Dendritic cell treated with granulocyte-macrophage colony-stimulating factor and Interleukin-4, amounts not matched to agents 40 ng/mL and 50 ng/mL, for 4 days (primary cell): ENCODE measurements at regions not wholly inside any gene's neighbourhood (a gene's known extent, or its start where the extent isn't known, plus 50 kb on each side); places are given as distances from the start of the nearest gene placed in this dataset.

Source experiments
- H3K27ac Mint-ChIP-seq: one replicate; pipeline ENCODE4 v1.8.0; 2022; ENCODE audit warnings: mild to moderate bottlenecking, mixed read lengths
- H3K27me3 Mint-ChIP-seq: one replicate; pipeline ENCODE4 v1.8.0; 2022; ENCODE audit warnings: mild to moderate bottlenecking, mixed read lengths
- H3K36me3 Mint-ChIP-seq: one replicate; pipeline ENCODE4 v1.8.0; 2022; ENCODE audit warnings: low read depth, mixed read lengths
- H3K4me1 Mint-ChIP-seq: one replicate; pipeline ENCODE4 v1.8.0; 2022; ENCODE audit warnings: low read depth, mixed read lengths
- H3K4me3 Mint-ChIP-seq: one replicate; pipeline ENCODE4 v1.8.0; 2022; ENCODE audit warnings: mild to moderate bottlenecking, moderate library complexity, mixed read lengths
- H3K9me3 Mint-ChIP-seq: one replicate; pipeline ENCODE4 v1.8.0; 2022; ENCODE audit warnings: mixed read lengths
- intact Hi-C: fragments of 100-400 bp; cut with micrococcal nuclease; formaldehyde crosslinking; loops from one replicate; pipeline ENCODE4 v1.15.0; 2022

DNA sequence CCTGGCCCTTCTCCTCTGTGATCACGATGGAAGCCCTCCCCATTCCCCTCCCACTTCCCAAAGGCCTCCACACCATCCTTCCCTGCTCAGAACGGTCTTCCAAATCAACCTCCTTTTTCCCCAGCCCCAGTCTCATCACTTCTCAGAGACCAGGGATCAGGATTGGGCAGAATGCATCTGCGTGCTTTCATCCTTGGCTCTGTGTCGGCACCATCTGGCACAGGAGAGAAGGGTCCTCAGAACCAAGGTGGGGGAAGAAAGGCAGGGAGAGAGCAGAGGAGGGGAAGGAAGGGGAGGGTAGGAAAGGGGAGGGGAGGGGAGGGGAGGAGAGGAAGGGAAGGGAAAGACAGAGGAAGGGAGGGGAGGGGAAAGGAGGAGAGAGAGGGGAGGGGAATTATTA lies 52.4 kb upstream of the FICD start:
- H3K27ac Mint-ChIP-seq = no peak overlapping the region
- H3K36me3 Mint-ChIP-seq = no peaks in the 10 kb centered on the region
- no peaks in the 10 kb centered on the region for H3K9me3 Mint-ChIP-seq
- H3K27me3 Mint-ChIP-seq = peaks cover 17% of the 10 kb centered on the region
- H3K4me1 Mint-ChIP-seq = no peaks in the 10 kb centered on the region
- H3K4me3 Mint-ChIP-seq = no peak overlapping the region
- intact Hi-C loops = no loop called here

DNA sequence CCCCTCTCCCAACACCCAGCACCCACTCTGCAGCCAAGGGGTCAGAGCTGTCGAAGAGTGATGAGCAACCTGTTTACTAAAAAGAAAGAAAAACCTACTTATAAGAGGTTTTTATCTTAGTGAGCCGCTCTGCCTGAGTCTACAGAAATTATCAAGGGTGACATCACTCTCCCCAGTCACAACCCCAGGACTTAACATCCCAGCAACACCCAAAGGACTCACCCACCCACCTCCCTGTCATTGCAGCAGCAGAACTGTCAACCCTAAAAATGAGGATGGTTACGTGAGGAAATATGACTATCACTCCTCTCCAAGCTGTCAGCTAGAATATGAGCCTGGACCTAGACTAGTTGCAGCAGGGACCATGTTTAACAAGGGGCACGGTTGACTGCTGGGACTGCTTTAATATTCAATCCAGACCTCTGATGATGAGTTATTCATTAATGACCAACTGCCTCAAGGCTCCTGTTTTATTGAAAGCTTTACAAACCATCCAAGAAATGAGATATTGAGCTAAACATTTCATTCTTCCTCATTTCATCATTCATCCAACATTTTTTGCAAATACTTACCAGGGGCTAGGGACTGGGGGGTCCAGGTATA lies 53.9 kb upstream of the FICD start:
- no peaks in the 10 kb centered on the region for H3K9me3 Mint-ChIP-seq
- peaks cover 17% of the 10 kb centered on the region for H3K27me3 Mint-ChIP-seq
- H3K27ac Mint-ChIP-seq = no peak overlapping the region
- H3K36me3 Mint-ChIP-seq = no peaks in the 10 kb centered on the region
- peaks cover 9% of the 10 kb centered on the region for H3K4me1 Mint-ChIP-seq
- intact Hi-C loops = no loop called here
- H3K4me3 Mint-ChIP-seq = no peak overlapping the region

DNA sequence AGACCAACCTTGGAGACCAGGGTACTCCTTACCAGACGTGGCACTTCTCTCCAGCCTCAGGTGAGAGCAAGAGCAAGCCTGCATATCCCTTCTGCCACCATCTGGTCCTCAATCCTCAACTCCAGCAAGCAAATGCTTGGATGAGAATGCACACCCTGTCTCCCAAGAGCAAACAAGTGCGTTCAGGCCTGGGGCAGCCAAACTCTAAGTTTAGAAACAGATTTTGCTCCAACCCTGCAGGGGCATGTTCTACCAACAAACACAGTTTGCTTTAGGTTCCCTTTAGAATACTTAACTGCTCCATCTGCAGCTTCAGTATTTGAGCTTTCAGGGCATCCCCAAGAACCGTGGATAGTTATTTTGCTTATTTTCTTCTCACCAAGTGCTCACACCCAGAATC lies 55.9 kb upstream of the FICD start:
- no peak overlapping the region for H3K4me3 Mint-ChIP-seq
- H3K27me3 Mint-ChIP-seq = peaks cover 25% of the 10 kb centered on the region
- intact Hi-C loops = loop anchor here (5.0 kb wide), 4 partner anchors 122 to 467 kb away; partner anchors contain the start of gene CMKLR1
- peaks cover 23% of the 10 kb centered on the region for H3K4me1 Mint-ChIP-seq
- H3K27ac Mint-ChIP-seq = no peak overlapping the region
- H3K36me3 Mint-ChIP-seq = no peaks in the 10 kb centered on the region
- no peaks in the 10 kb centered on the region for H3K9me3 Mint-ChIP-seq

GRCh38 chr12:108457734-108458361 lies 57.2 kb upstream of the FICD start:
- peaks cover 23% of the 10 kb centered on the region for H3K4me1 Mint-ChIP-seq
- H3K27ac Mint-ChIP-seq = no peak overlapping the region
- H3K4me3 Mint-ChIP-seq = no peak overlapping the region
- H3K36me3 Mint-ChIP-seq = no peaks in the 10 kb centered on the region
- intact Hi-C loops = loop anchor here (1.0 to 5.0 kb wide), 5 partner anchors 121 to 466 kb away; partner anchors contain the start of gene CMKLR1
- H3K9me3 Mint-ChIP-seq = no peaks in the 10 kb centered on the region
- H3K27me3 Mint-ChIP-seq = peaks cover 30% of the 10 kb centered on the region

DNA sequence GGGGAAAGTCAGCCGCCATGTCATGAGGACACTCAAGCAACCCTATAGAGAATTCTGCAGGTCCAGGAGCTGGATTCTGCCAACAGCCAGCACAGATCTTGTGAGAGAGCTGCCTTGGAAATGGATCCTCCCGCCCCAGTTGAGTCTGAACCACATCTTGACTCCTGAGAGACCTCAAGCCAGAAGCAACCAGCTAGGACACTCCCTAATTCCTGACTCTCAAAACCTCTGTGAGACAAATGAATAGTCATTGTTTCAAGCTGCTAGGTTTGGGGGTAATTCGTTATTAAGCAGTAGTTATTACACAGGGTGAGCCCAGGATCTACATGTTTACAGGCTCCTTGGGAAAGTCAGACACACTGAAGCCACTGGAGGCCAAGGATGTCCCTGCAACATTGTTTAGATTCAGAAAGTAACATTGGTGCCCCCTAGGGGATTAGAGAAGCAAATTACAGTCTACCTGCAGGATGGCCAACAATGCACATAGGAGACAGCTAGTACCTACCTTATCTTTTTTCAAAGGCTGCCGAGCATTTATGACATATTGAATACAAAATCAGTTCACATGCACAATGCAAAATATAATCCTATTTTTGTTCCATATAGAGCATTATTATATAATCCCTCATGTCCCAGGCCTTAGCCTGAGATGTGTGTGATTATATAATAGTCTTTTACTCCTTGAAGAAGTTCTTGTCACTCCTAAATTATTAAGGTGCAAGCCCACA lies 57.9 kb upstream of the FICD start:
- H3K27ac Mint-ChIP-seq = peak overlapping the region; percentile 76
- peaks cover 23% of the 10 kb centered on the region for H3K4me1 Mint-ChIP-seq
- H3K36me3 Mint-ChIP-seq = no peaks in the 10 kb centered on the region
- intact Hi-C loops = loop anchor here (1.0 to 5.0 kb wide), 5 partner anchors 120 to 465 kb away; partner anchors contain the start of gene CMKLR1
- H3K4me3 Mint-ChIP-seq = no peak overlapping the region
- peaks cover 29% of the 10 kb centered on the region for H3K27me3 Mint-ChIP-seq
- no peaks in the 10 kb centered on the region for H3K9me3 Mint-ChIP-seq

DNA sequence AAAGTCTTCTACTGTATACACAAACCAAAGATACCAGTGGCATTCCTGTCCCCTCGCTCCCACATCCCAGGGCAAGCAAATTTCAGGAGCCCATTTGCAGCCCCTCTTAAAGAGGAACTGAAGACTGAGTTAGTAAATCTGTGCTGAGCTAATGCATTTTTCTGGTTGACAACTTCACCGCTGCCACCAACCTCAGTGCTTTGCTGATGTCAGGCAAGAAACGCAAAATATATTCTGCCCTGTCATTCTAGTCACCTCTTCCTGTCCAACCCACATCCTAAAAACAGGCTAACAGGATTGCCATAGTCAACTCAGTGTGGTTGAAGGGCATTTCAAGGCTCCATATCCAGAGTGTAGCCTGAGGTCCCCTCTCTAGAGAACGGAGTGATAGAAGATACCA lies 59.4 kb upstream of the FICD start:
- Mint-ChIP-seq H3K27ac (peak overlapping the region; percentile 76), H3K4me1 (peaks cover 23% of the 10 kb centered on the region), H3K4me3 (no peak overlapping the region), H3K36me3 (no peaks in the 10 kb centered on the region), H3K27me3 (peaks cover 37% of the 10 kb centered on the region), H3K9me3 (no peaks in the 10 kb centered on the region)
- intact Hi-C loops = loop anchor here (5.0 kb wide), 4 partner anchors 118 to 463 kb away; partner anchors contain the start of gene CMKLR1

DNA sequence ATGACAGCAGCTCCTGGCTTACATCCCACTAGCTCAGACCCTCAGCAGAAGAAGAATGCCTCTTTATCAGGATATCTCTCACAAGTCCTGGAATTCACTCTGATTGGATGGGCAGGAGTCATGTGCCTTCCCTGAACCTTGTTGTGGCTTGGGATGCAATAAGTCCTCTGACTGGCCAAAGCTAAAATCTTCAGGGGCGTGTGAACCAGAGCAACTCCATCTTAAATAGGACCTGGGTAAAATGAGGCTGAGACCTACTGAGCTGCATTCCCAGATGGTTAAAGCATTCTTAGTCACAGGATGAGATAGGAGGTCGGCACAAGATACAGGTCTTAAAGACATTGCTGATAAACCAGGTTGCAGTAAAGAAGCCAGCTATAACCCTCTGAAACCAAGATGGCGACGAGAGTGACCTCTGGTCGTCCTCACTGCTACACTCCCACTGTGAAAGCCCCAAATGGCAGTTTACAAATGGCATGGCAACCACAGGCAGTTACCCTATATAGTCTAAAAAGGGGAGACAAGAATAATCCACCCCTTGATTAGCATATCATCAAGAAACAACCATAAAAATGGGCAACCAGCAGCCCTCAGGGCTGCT lies 60.4 kb upstream of the FICD start:
- peaks cover 23% of the 10 kb centered on the region for H3K4me1 Mint-ChIP-seq
- H3K36me3 Mint-ChIP-seq = no peaks in the 10 kb centered on the region
- no peak overlapping the region for H3K4me3 Mint-ChIP-seq
- H3K9me3 Mint-ChIP-seq = no peaks in the 10 kb centered on the region
- intact Hi-C loops = loop anchor here (5.0 kb wide), 4 partner anchors 117 to 462 kb away; partner anchors contain the start of gene CMKLR1
- peaks cover 39% of the 10 kb centered on the region for H3K27me3 Mint-ChIP-seq
- peak overlapping the region; percentile 76 for H3K27ac Mint-ChIP-seq

GRCh38 chr12:108449478-108449877 lies 65.6 kb upstream of the FICD start:
- Mint-ChIP-seq H3K4me3 (no peak overlapping the region), H3K27me3 (peaks cover 65% of the 10 kb centered on the region), H3K27ac (no peak overlapping the region), H3K9me3 (no peaks in the 10 kb centered on the region), H3K36me3 (no peaks in the 10 kb centered on the region), H3K4me1 (peaks cover 6% of the 10 kb centered on the region)
- intact Hi-C loops = loop anchor here (10.0 kb wide), 1 partner anchor 75 kb away; no protein-coding TSS in a partner anchor

- intact Hi-C loops = loop anchor here (10.0 kb wide), 1 partner anchor 73 kb away; no protein-coding TSS in a partner anchor
- Mint-ChIP-seq H3K4me3 (no peak overlapping the region), H3K27ac (no peak overlapping the region), H3K36me3 (no peaks in the 10 kb centered on the region), H3K4me1 (peaks cover 6% of the 10 kb centered on the region), H3K9me3 (no peaks in the 10 kb centered on the region), H3K27me3 (peaks cover 57% of the 10 kb centered on the region)
Observed at GRCh38 chr12:108448246-108448645, 66.8 kb upstream of the FICD start.

GRCh38 chr12:108447168-108447832 lies 67.8 kb upstream of the FICD start:
- Mint-ChIP-seq H3K4me1 (peaks cover 13% of the 10 kb centered on the region), H3K9me3 (no peaks in the 10 kb centered on the region), H3K27me3 (peaks cover 50% of the 10 kb centered on the region), H3K4me3 (no peak overlapping the region), H3K36me3 (no peaks in the 10 kb centered on the region), H3K27ac (no peak overlapping the region)
- intact Hi-C loops = loop anchor here (10.0 kb wide), 1 partner anchor 72 kb away; no protein-coding TSS in a partner anchor

DNA sequence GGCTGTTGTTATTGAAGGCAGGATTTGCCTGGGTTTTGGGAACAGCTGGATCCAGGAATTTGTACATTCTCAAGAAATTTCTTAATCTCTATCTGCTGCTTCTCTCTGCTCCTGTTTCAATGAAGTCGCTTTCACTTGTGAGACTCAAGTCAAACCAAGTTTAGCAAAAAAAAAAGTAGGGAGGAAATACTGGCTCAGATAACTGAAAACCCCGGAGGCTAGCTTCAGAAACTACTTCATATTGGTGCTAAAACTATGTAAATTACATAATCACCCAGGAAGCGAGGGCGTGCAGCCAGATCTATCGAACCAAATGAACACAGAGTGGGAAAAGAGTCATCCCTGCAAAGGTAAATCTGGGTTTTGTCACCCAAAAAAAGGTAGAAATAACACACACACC lies 68.3 kb upstream of the FICD start:
- Mint-ChIP-seq H3K9me3 (no peaks in the 10 kb centered on the region), H3K27ac (no peak overlapping the region), H3K4me1 (peaks cover 19% of the 10 kb centered on the region), H3K27me3 (peaks cover 46% of the 10 kb centered on the region), H3K36me3 (no peaks in the 10 kb centered on the region), H3K4me3 (no peak overlapping the region)
- intact Hi-C loops = loop anchor here (10.0 kb wide), 1 partner anchor 72 kb away; no protein-coding TSS in a partner anchor

- Mint-ChIP-seq H3K4me1 (peaks cover 30% of the 10 kb centered on the region), H3K4me3 (no peak overlapping the region), H3K27me3 (peaks cover 38% of the 10 kb centered on the region), H3K27ac (peak overlapping the region; percentile 6), H3K9me3 (no peaks in the 10 kb centered on the region), H3K36me3 (no peaks in the 10 kb centered on the region)
- intact Hi-C loops = loop anchor here (10.0 kb wide), 1 partner anchor 68 kb away; no protein-coding TSS in a partner anchor
Observed at GRCh38 chr12:108442910-108443309, 72.2 kb upstream of the FICD start.

DNA sequence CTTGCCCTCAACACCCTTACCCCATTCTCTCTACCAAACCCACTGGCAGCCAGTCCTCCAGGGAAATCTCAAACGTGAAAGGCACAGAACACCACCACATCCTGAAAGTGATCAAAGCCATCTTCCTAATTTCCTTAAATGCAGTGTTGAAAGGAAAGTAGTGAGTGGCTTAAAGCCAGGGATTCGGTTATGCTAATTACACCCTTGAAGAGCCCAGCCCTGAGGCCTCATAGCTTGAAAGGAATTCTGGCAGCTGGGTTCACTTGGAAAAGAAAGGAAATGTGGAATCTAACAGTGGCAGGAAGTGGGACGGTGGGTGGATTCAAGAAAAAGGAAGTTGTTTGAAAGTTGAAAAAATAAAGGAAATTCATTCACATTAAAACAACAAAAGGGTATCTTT lies 73.0 kb upstream of the FICD start:
- Mint-ChIP-seq H3K4me3 (no peak overlapping the region), H3K27me3 (peaks cover 36% of the 10 kb centered on the region), H3K9me3 (no peaks in the 10 kb centered on the region), H3K27ac (no peak overlapping the region), H3K36me3 (no peaks in the 10 kb centered on the region), H3K4me1 (peaks cover 29% of the 10 kb centered on the region)
- intact Hi-C loops = loop anchor here (10.0 kb wide), 1 partner anchor 67 kb away; no protein-coding TSS in a partner anchor
